HCT116 (cell line): ENCODE measurements at regions not wholly inside any gene's neighbourhood (a gene's known extent, or its start where the extent isn't known, plus 50 kb on each side); places are given as distances from the start of the nearest gene placed in this dataset.

ENCODE experiments used
- ATAC-seq: fragments of 200-7000 bp; cut with Tn5 transposase; 2 replicates; pipeline ENCODE4 v1.9.1; 2020; ENCODE audit warnings: mild to moderate bottlenecking, moderate library complexity
- BruUV-seq: library from RNA; stranded (reverse); fragments of 400-500 nt; replicated peaks from 2 replicates; lab custom pipeline; 2021; lab: Mats Ljungman, UMichigan
- CTCF ChIA-PET: fragments of 300-600 bp; sonication (Branson Sonifier 250); formaldehyde crosslinking; loops from one replicate; lab custom pipeline; 2021; ENCODE audit warnings: antibody characterized with exemption; lab: Charles Lee
- POLR2A ChIA-PET: fragments of 300-600, 350-600 bp; sonication (Branson Sonifier 250); formaldehyde crosslinking; loops from one replicate; lab custom pipeline; 2021; ENCODE audit warnings: antibody characterized with exemption; lab: Charles Lee
- RAD21 ChIA-PET, 2 experiments: fragments of 300-600 bp; sonication (Branson Sonifier 250); formaldehyde crosslinking; loops; one replicate each; lab custom pipeline; 2023; ENCODE audit warnings: low total read pairs in 2 of 2; ENCODE audit not compliant: uncharacterized antibody in 2 of 2, unreplicated experiment in 2 of 2, low non-redundant PET in 1 of 2; lab: Charles Lee
- DNase-seq: peaks from one replicate; pipeline ENCODE4 v3.0.0-alpha.2; 2010; ENCODE audit warnings: low read depth, low spot score
- H2AFZ ChIP-seq: fragments of 200-600 bp; shearing (Covaris generic), sonication (generic); 2 replicates; pipeline ENCODE4 v1.6.1; 2017; ENCODE audit warnings: low read depth, mixed run types, mixed read lengths, antibody characterized with exemption, low read length; ENCODE audit not compliant: poor library complexity, severe bottlenecking
- H3K27ac ChIP-seq: 2 replicates; pipeline ENCODE4 v1.5.1; 2012; ENCODE audit warnings: low read depth, low read length
- H3K27me3 ChIP-seq: fragments of 200-600 bp; sonication (generic); 2 replicates; pipeline ENCODE4 v1.6.1; 2016; ENCODE audit warnings: mixed run types, low read length, mixed read lengths; ENCODE audit not compliant: insufficient read depth
- H3K36me3 ChIP-seq, 2 experiments: fragments of 200-500 bp in 1 of 2; fragments of 200-600 bp in 1 of 2; sonication (Bioruptor generic) in 1 of 2; sonication (generic) in 1 of 2; 2 replicates each; pipeline versions ENCODE4 v1.5.1 to v1.6.1; 2014 to 2016; ENCODE audit warnings: low read length in 2 of 2, inconsistent platforms in 1 of 2, mixed read lengths in 1 of 2, mixed run types in 1 of 2; ENCODE audit not compliant: insufficient read depth in 2 of 2, control insufficient read depth in 1 of 2
- H3K4me1 ChIP-seq, 2 experiments: fragments of 200-600 bp in 1 of 2; sonication (generic) in 1 of 2; 2 replicates each; pipeline versions ENCODE4 v1.5.1 to v1.6.1; 2012 to 2017; ENCODE audit warnings: low read length in 2 of 2, inconsistent platforms in 1 of 2, mild to moderate bottlenecking in 1 of 2, mixed read lengths in 1 of 2, mixed run types in 1 of 2, moderate library complexity in 1 of 2; ENCODE audit not compliant: insufficient read depth in 2 of 2, control insufficient read depth in 1 of 2
- H3K4me2 ChIP-seq: fragments of 200-600 bp; sonication (generic); 2 replicates; pipeline ENCODE4 v1.6.1; 2017; ENCODE audit warnings: mixed run types, low read length, mixed read lengths
- H3K4me3 ChIP-seq, 2 experiments: fragments of 200-600 bp in 1 of 2; sonication (generic) in 1 of 2; replicated peaks in 1 of 2; 2 replicates each; pipeline ENCODE4 v1.5.1; 2011 to 2016; ENCODE audit warnings: low read length in 2 of 2, control low read depth in 1 of 2, low read depth in 1 of 2, mild to moderate bottlenecking in 1 of 2, mixed read lengths in 1 of 2, mixed run types in 1 of 2
- H3K79me2 ChIP-seq: fragments of 200-600 bp; sonication (generic); 2 replicates; pipeline ENCODE4 v1.6.1; 2017; ENCODE audit warnings: mild to moderate bottlenecking, mixed run types, low read length, moderate library complexity, mixed read lengths; ENCODE audit not compliant: insufficient read depth
- H3K9ac ChIP-seq: fragments of 200-600 bp; sonication (generic); 2 replicates; pipeline ENCODE4 v1.6.1; 2016; ENCODE audit warnings: low read length, mixed read lengths
- H3K9me2 ChIP-seq: fragments of 200-600 bp; sonication (generic), shearing (Covaris generic); 2 replicates; pipeline ENCODE4 v1.6.1; 2017; ENCODE audit warnings: mixed run types, mild to moderate bottlenecking, moderate library complexity; ENCODE audit not compliant: insufficient read depth
- H3K9me3 ChIP-seq, 2 experiments: fragments of 200-500 bp in 1 of 2; fragments of 200-600 bp in 1 of 2; sonication (Bioruptor generic) in 1 of 2; sonication (generic) in 1 of 2; 2 replicates each; pipeline ENCODE4 v1.6.1; 2014 to 2017; ENCODE audit warnings: low read length in 2 of 2, mixed read lengths in 2 of 2, inconsistent platforms in 1 of 2, low read depth in 1 of 2, mild to moderate bottlenecking in 1 of 2, mixed run types in 1 of 2, moderate library complexity in 1 of 2; ENCODE audit not compliant: control insufficient read depth in 1 of 2, insufficient read depth in 1 of 2
- H4K20me1 ChIP-seq: fragments of 200-600 bp; sonication (generic), shearing (Covaris generic); 2 replicates; pipeline ENCODE4 v1.6.1; 2017; ENCODE audit warnings: mixed run types, mild to moderate bottlenecking, moderate library complexity; ENCODE audit not compliant: insufficient read depth
- CBX3 ChIP-seq: IDR thresholded peaks from 2 replicates; pipeline ENCODE4 v1.6.1; 2012; ENCODE audit warnings: low read depth
- EGR1 ChIP-seq: IDR thresholded peaks from 2 replicates; pipeline ENCODE4 v1.6.1; 2012; ENCODE audit warnings: low read depth
- EZH2phosphoT487 ChIP-seq: fragments of 200-600 bp; IDR thresholded peaks from 2 replicates; pipeline ENCODE4 v1.6.1; 2018; ENCODE audit warnings: antibody characterized with exemption, borderline replicate concordance
- FOSL1 ChIP-seq: IDR thresholded peaks from 2 replicates; pipeline ENCODE4 v1.6.1; 2012; ENCODE audit warnings: low read depth
- JUND ChIP-seq: IDR thresholded peaks from 2 replicates; pipeline ENCODE4 v1.6.1; 2012
- MAX ChIP-seq: IDR thresholded peaks from 2 replicates; pipeline ENCODE4 v1.6.1; 2012
- RAD21 ChIP-seq: IDR thresholded peaks from 2 replicates; pipeline ENCODE4 v1.6.1; 2012; ENCODE audit warnings: low read depth, mild to moderate bottlenecking
- REST ChIP-seq: IDR thresholded peaks from 2 replicates; pipeline ENCODE4 v1.6.1; 2012; ENCODE audit warnings: low read depth
- SP1 ChIP-seq: IDR thresholded peaks from 2 replicates; pipeline ENCODE4 v1.6.1; 2012; ENCODE audit warnings: low read depth
- SRF ChIP-seq: IDR thresholded peaks from 2 replicates; pipeline ENCODE4 v1.6.1; 2012; ENCODE audit warnings: low read depth
- YY1 ChIP-seq: IDR thresholded peaks from 2 replicates; pipeline ENCODE4 v1.6.1; 2011; ENCODE audit warnings: low read length, low read depth, moderate library complexity, mild to moderate bottlenecking; ENCODE audit not compliant: insufficient replicate concordance; ENCODE audit errors: extremely low read depth
- intact Hi-C: fragments of 100-400 bp; cut with micrococcal nuclease; formaldehyde crosslinking; loops from 2 replicates; pipeline ENCODE4 v1.10.0; 2022

GRCh38 chr2:129859175-129859574 lies 120.3 kb upstream of the RAB6C start (continued):
- TF ChIP-seq MAX: no peak
- TF ChIP-seq YY1: no peak
- TF ChIP-seq FOSL1: no peak
- TF ChIP-seq RAD21: no peak
- TF ChIP-seq SP1: no peak

- H3K9ac ChIP-seq: no peak overlapping the region
- H3K36me3 ChIP-seq: no peaks in the 10 kb centered on the region
- ChIA-PET RAD21 (no interaction called here), POLR2A (no interaction called here), CTCF (no interaction called here)
- H2AFZ ChIP-seq: no peak overlapping the region
- no peaks in the 10 kb centered on the region for H3K9me2 ChIP-seq
- DNase-seq: no peak
- no peak overlapping the region for H3K4me2 ChIP-seq
- no peak overlapping the region for H3K4me3 ChIP-seq
- intact Hi-C loops: no loop called here
- no TSS peak for BruUV-seq
- no peaks in the 10 kb centered on the region for H3K9me3 ChIP-seq
- TF ChIP-seq EZH2phosphoT487 (no peak), CBX3 (no peak), EGR1 (no peak), YY1 (no peak), REST (no peak), JUND (no peak), RAD21 (no peak), SRF (no peak)
- H3K27ac ChIP-seq: no peak overlapping the region
- no peaks in the 10 kb centered on the region; the same call in 1 of the 2 replicates for H3K27me3 ChIP-seq
- H3K4me1 ChIP-seq: no peaks in the 10 kb centered on the region
- no peak for ATAC-seq
- H4K20me1 ChIP-seq: no peaks in the 10 kb centered on the region
- H3K79me2 ChIP-seq: no peaks in the 10 kb centered on the region
Measured at GRCh38 chr2:129860088-129860487, 119.4 kb upstream of the RAB6C start.
